Sigmoid colon (tissue), 4 donors: ENCODE measurements at regions not wholly inside any gene's neighbourhood (a gene's known extent, or its start where the extent isn't known, plus 50 kb on each side); places are given as distances from the start of the nearest gene placed in this dataset.
"Not testable (repeated sequence)": the region's sequence is repeated elsewhere in the genome, so short reads cannot be mapped to it uniquely, and the experiment has no call there.

Experiments used
- EP300 ChIP-seq, 4 donors: sonication (generic); formaldehyde crosslinking; IDR thresholded peaks; one replicate each; pipeline ENCODE4 v1.6.1; 2017; ENCODE audit warnings: antibody characterized with exemption in 4 of 4
- POLR2A ChIP-seq, 2 donors: fragments of 450-650 bp; IDR thresholded peaks; one replicate each; pipeline ENCODE4 v1.6.1; 2016; ENCODE audit warnings: antibody characterized with exemption in 2 of 2, mild to moderate bottlenecking in 2 of 2, moderate library complexity in 2 of 2
- TF ChIP-seq, protein P1 (sequence below), 4 experiments: fragments of 450-650 bp in 3 of 4; fragments of 200-600 bp in 1 of 4; IDR thresholded peaks; one replicate each; pipeline ENCODE4 v1.5.1; 2016 to 2019; ENCODE audit warnings: antibody characterized with exemption in 4 of 4, mild to moderate bottlenecking in 3 of 4, moderate library complexity in 2 of 4

DNA sequence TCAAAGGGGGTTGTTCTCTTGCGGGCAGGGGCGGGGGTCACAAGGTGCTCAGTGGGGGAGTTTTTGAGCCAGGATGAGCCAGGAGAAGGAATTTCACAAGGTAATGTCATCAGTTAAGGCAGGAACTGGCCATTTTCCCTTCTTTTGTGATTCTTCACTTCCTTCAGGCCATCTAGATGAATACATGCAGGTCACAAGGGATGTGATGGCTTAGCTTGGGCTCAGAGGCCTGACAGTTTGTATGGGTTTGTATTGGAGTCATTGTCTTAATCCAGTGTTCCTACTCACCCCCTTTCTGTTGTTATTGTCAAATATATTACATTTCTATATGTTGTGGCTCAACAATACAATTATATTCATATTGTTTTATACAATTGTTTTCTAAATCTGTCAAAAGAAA, 238.0 kb downstream of the SUCLG1 start:
- TF ChIP-seq, protein P1, sequence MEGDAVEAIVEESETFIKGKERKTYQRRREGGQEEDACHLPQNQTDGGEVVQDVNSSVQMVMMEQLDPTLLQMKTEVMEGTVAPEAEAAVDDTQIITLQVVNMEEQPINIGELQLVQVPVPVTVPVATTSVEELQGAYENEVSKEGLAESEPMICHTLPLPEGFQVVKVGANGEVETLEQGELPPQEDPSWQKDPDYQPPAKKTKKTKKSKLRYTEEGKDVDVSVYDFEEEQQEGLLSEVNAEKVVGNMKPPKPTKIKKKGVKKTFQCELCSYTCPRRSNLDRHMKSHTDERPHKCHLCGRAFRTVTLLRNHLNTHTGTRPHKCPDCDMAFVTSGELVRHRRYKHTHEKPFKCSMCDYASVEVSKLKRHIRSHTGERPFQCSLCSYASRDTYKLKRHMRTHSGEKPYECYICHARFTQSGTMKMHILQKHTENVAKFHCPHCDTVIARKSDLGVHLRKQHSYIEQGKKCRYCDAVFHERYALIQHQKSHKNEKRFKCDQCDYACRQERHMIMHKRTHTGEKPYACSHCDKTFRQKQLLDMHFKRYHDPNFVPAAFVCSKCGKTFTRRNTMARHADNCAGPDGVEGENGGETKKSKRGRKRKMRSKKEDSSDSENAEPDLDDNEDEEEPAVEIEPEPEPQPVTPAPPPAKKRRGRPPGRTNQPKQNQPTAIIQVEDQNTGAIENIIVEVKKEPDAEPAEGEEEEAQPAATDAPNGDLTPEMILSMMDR (IDR thresholded peaks at IDR 0.05) = not testable (repeated sequence)
- not testable (repeated sequence) for TF ChIP-seq EP300, POLR2A (IDR thresholded peaks at IDR 0.05)
